HEK293 (cell line): ENCODE measurements at regions not wholly inside any gene's neighbourhood (a gene's known extent, or its start where the extent isn't known, plus 50 kb on each side); places are given as distances from the start of the nearest gene placed in this dataset.

Experiments
- CTCF ChIP-seq: fragments of 450-650 bp; formaldehyde crosslinking; IDR thresholded peaks from 2 replicates; pipeline ENCODE4 v1.5.1; 2016; ENCODE audit warnings: missing biosample characterization, missing genetic modification characterization
- HOXA7 ChIP-seq: sonication (generic); formaldehyde crosslinking; IDR thresholded peaks from 2 replicates; pipeline ENCODE4 v1.8.1; 2022; ENCODE audit warnings: missing genetic modification reagents, borderline replicate concordance
- HOXD13 ChIP-seq: sonication (generic); formaldehyde crosslinking; IDR thresholded peaks from 2 replicates; pipeline ENCODE4 v1.8.0; 2022; ENCODE audit warnings: missing genetic modification reagents, borderline replicate concordance
- REST ChIP-seq: fragments of 450-650 bp; formaldehyde crosslinking; IDR thresholded peaks from 2 replicates; pipeline ENCODE4 v1.5.1; 2016; ENCODE audit warnings: missing biosample characterization, missing genetic modification characterization
- ZBTB7A ChIP-seq: fragments of 450-650 bp; formaldehyde crosslinking; IDR thresholded peaks from 2 replicates; pipeline ENCODE4 v1.5.1; 2016; ENCODE audit warnings: low read depth, missing biosample characterization, missing genetic modification characterization
- ZEB2 ChIP-seq: fragments of 450-650 bp; formaldehyde crosslinking; IDR thresholded peaks from 2 replicates; pipeline ENCODE4 v1.5.1; 2016; ENCODE audit warnings: missing biosample characterization, missing genetic modification characterization
- ZNF274 ChIP-seq, 2 experiments: fragments of 200-500 bp in 1 of 2; fragments of 450-650 bp in 1 of 2; sonication (Bioruptor generic) in 1 of 2; formaldehyde crosslinking in 1 of 2; IDR thresholded peaks; 2 replicates each; pipeline versions ENCODE4 v1.5.1 to v1.6.1; 2014 to 2016; ENCODE audit warnings: borderline replicate concordance in 1 of 2, inconsistent platforms in 1 of 2, low read length in 1 of 2, missing biosample characterization in 1 of 2, missing genetic modification characterization in 1 of 2
- ZNF394 ChIP-seq: fragments of 450-650 bp; formaldehyde crosslinking; IDR thresholded peaks from 2 replicates; pipeline ENCODE4 v1.5.1; 2016; ENCODE audit warnings: missing biosample characterization, missing genetic modification characterization, mild to moderate bottlenecking, moderate library complexity, borderline replicate concordance
- ZNF561 ChIP-seq: fragments of 450-650 bp; IDR thresholded peaks from 2 replicates; pipeline ENCODE4 v1.5.1; 2018; ENCODE audit warnings: missing biosample characterization, missing genetic modification characterization, borderline replicate concordance

GRCh38 chr15:96183867-96184266, 146.6 kb upstream of the NR2F2 start:
- TF ChIP-seq ZNF394 (tag by site-specific recombination) (no peak), REST (tag by site-specific recombination) (no peak), ZEB2 (tag by site-specific recombination) (no peak), CTCF (tag by site-specific recombination) (no peak), ZNF274 (IDR thresholded peaks at IDR 0.05; ENCODE audit: low read length) (no peak), ZNF274 (tag by site-specific recombination; IDR thresholded peaks at IDR 0.05; ENCODE audit: borderline replicate concordance) (no peak), ZBTB7A (tag by site-specific recombination) (no peak), HOXA7 (CRISPR knock-in tag) (no peak), ZNF561 (tag by site-specific recombination) (no peak), HOXD13 (no peak)
